K562 (cell line): ENCODE measurements at regions not wholly inside any gene's neighbourhood (a gene's known extent, or its start where the extent isn't known, plus 50 kb on each side); places are given as distances from the start of the nearest gene placed in this dataset.

Source experiments
- ATAC-seq: fragments of 200-7000 bp; cut with Tn5 transposase; 3 replicates; pipeline ENCODE4 v1.9.1; 2020; ENCODE audit warnings: moderate library complexity
- BruUV-seq: library from RNA; stranded (reverse); fragments of 400-500 nt; replicated peaks from 2 replicates; lab custom pipeline; 2021; lab: Mats Ljungman, UMichigan
- CTCF ChIA-PET: fragments of 300-600 bp; formaldehyde crosslinking; extraction: SDS; loops from one replicate; lab custom pipeline; 2021; ENCODE audit warnings: low intra/inter-chr PET ratio; lab: Yijun Ruan, JAX
- POLR2A ChIA-PET: fragments of 300-600, 350-650 bp; sonication (Branson Sonifier 250); formaldehyde crosslinking; extraction: SDS; loops from one replicate; lab custom pipeline; 2021; ENCODE audit warnings: antibody characterized with exemption, inconsistent platforms; lab: Yijun Ruan, JAX
- DNase-seq, 4 experiments: peaks; one replicate each; pipeline versions ENCODE4 v3.0.0 to v3.0.0-alpha.2; 2011 to 2018; ENCODE audit warnings: low spot score in 3 of 4, mixed read lengths in 3 of 4; ENCODE audit errors: extremely low read depth in 1 of 4
- FAIRE-seq: peaks from 2 replicates; lab custom pipeline; 2011; peaks lifted over from hg19 to GRCh38; lab: Jason Lieb, UNC
- H2AFZ ChIP-seq: 2 replicates; pipeline ENCODE4 v1.6.0; 2011; ENCODE audit warnings: low read depth, low read length, control low read depth, inconsistent platforms
- H3K27ac ChIP-seq: fragments of 200-600 bp; 3 replicates; pipeline ENCODE4 v1.8.0; 2011; ENCODE audit warnings: low read depth, mild to moderate bottlenecking, control low read depth, inconsistent platforms, low read length, moderate library complexity, mixed read lengths; ENCODE audit errors: extremely low read depth
- H3K27me3 ChIP-seq, 2 experiments: fragments of 300-600 bp in 1 of 2; 2 replicates in 1 of 2; 3 replicates in 1 of 2; pipeline versions ENCODE4 v1.6.0 to v1.8.0; 2011; ENCODE audit warnings: inconsistent platforms in 2 of 2, low read length in 2 of 2, mild to moderate bottlenecking in 1 of 2, mixed read lengths in 1 of 2, moderate library complexity in 1 of 2; ENCODE audit not compliant: control insufficient read depth in 2 of 2, insufficient read depth in 2 of 2
- H3K36me3 ChIP-seq: fragments of 300-600 bp; 3 replicates; pipeline ENCODE4 v1.8.0; 2011; ENCODE audit warnings: mild to moderate bottlenecking, low read length, inconsistent platforms; ENCODE audit not compliant: control insufficient read depth, insufficient read depth
- H3K4me1 ChIP-seq, 2 experiments: fragments of 200-600 bp in 1 of 2; replicated peaks in 1 of 2; 2 replicates in 1 of 2; 3 replicates in 1 of 2; pipeline versions ENCODE4 v1.5.1 to v1.8.0; 2011; ENCODE audit warnings: inconsistent platforms in 2 of 2, low read length in 2 of 2, mild to moderate bottlenecking in 1 of 2, mixed read lengths in 1 of 2, moderate library complexity in 1 of 2; ENCODE audit not compliant: control insufficient read depth in 2 of 2, insufficient read depth in 2 of 2
- H3K4me2 ChIP-seq: 2 replicates; pipeline ENCODE4 v1.6.1; 2011; ENCODE audit warnings: low read length, control low read depth, inconsistent platforms, mixed read lengths; ENCODE audit not compliant: insufficient read depth
- H3K4me3 ChIP-seq: fragments of 200-600 bp; sonication (generic), shearing (Covaris generic); 2 replicates; pipeline ENCODE4 v1.5.1; 2016; ENCODE audit warnings: control low read depth, inconsistent platforms
- H3K79me2 ChIP-seq: fragments of 200-600 bp; 3 replicates; pipeline ENCODE4 v1.8.0; 2011; ENCODE audit warnings: low read length, inconsistent platforms; ENCODE audit not compliant: control insufficient read depth, insufficient read depth
- H3K9ac ChIP-seq, 2 experiments: 2 replicates each; pipeline versions ENCODE4 v1.6.0 to v1.6.1; 2011; ENCODE audit warnings: low read depth in 2 of 2, low read length in 2 of 2, control low read depth in 1 of 2, inconsistent platforms in 1 of 2, mild to moderate bottlenecking in 1 of 2, mixed read lengths in 1 of 2; ENCODE audit not compliant: insufficient read depth in 1 of 2
- H3K9me1 ChIP-seq: one replicate; pipeline ENCODE4 v1.6.0; 2011; ENCODE audit warnings: inconsistent platforms, mild to moderate bottlenecking, low read length, moderate library complexity; ENCODE audit not compliant: control insufficient read depth, insufficient read depth
- H3K9me3 ChIP-seq: replicated peaks from 2 replicates; pipeline ENCODE4 v1.5.1; 2011; ENCODE audit warnings: low read depth, low read length, inconsistent platforms; ENCODE audit not compliant: control insufficient read depth, insufficient read depth
- H4K20me1 ChIP-seq: replicated peaks from 2 replicates; pipeline ENCODE4 v1.6.1; 2011; ENCODE audit warnings: low read length, inconsistent platforms, mixed read lengths; ENCODE audit not compliant: control insufficient read depth, insufficient read depth
- FOXA1 ChIP-seq: fragments of 450-650 bp; IDR thresholded peaks from 2 replicates; pipeline ENCODE4 v1.6.1; 2016; ENCODE audit warnings: mild to moderate bottlenecking, borderline replicate concordance
- RBM25 ChIP-seq: fragments of 200-400 bp; formaldehyde crosslinking; IDR thresholded peaks from 2 replicates; pipeline ENCODE4 v1.6.1; 2018; ENCODE audit warnings: low read length, low read depth, moderate library complexity; ENCODE audit not compliant: severe bottlenecking
- TOE1 ChIP-seq, 2 experiments: fragments of 450-650 bp in 1 of 2; sonication (generic) in 1 of 2; formaldehyde crosslinking in 1 of 2; IDR thresholded peaks; 2 replicates each; pipeline versions ENCODE4 v1.7.1 to v1.8.0; 2016 to 2022; ENCODE audit warnings: borderline replicate concordance in 2 of 2, mild to moderate bottlenecking in 2 of 2, antibody characterized with exemption in 1 of 2, inconsistent platforms in 1 of 2, low read depth in 1 of 2, missing genetic modification reagents in 1 of 2, moderate library complexity in 1 of 2
- ZBTB1 ChIP-seq: sonication (generic); formaldehyde crosslinking; IDR thresholded peaks from 2 replicates; pipeline ENCODE4 v1.8.1; 2023; ENCODE audit warnings: missing genetic modification reagents, low read depth, mild to moderate bottlenecking, borderline replicate concordance
- ZKSCAN1 ChIP-seq: fragments of 150-350 bp; IDR thresholded peaks from 2 replicates; pipeline ENCODE4 v1.6.1; 2016; ENCODE audit warnings: low read depth, low read length
- ZNF75A ChIP-seq: fragments of 450-650 bp; formaldehyde crosslinking; IDR thresholded peaks from 2 replicates; pipeline ENCODE4 v1.4.0; 2020; ENCODE audit warnings: mild to moderate bottlenecking
- WGBS: fragments of 100-300 bp; shearing (Covaris generic); methylation state at CpG from one replicate; pipeline ENCODE4 v1.1.6; 2016; ENCODE audit warnings: low coverage, mixed read lengths; ENCODE audit not compliant: insufficient coverage; ENCODE audit errors: missing lambda C conversion rate; 5-methylcytosine and 5-hydroxymethylcytosine counted together
- in situ Hi-C: fragments of 300-500 bp; cut with MboI; formaldehyde crosslinking; loops from 4 replicates; pipeline ENCODE4 v1.15.0; 2018; ENCODE audit warnings: inconsistent platforms, mixed read lengths
- intact Hi-C: fragments of 100-400 bp; cut with micrococcal nuclease; formaldehyde crosslinking; loops from 2 replicates; pipeline ENCODE4 v1.14.2; 2022
- TF ChIP-seq, protein P1 (sequence below): sonication (generic); formaldehyde crosslinking; IDR thresholded peaks from 2 replicates; pipeline ENCODE4 v1.8.0; 2022; ENCODE audit warnings: mild to moderate bottlenecking, missing genetic modification reagents

DNA sequence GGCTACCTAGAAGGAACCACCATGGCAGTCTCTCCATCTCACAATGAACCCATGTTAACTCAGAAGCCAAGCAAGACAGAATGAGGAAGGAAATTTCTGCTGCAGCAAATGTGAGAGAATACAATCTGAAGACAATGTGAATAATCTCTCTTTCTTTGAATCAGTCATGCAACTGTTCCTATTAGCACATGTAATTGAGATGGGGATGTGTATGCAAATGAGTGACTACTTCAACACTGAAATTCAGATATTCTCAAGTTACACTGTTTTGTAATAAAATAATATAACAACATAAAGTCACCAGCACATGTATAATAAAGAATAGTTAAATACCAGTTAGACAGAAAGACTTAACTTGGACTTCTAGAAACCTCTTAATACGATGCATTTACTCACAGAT lies 1200.6 kb upstream of the PIK3C3 start (continued):
- TF ChIP-seq ZNF75A (CRISPR knock-in tag) (no peak), ZBTB1 (CRISPR knock-in tag) (no peak), FOXA1 (no peak), RBM25 (no peak)
- TF ChIP-seq, protein P1, sequence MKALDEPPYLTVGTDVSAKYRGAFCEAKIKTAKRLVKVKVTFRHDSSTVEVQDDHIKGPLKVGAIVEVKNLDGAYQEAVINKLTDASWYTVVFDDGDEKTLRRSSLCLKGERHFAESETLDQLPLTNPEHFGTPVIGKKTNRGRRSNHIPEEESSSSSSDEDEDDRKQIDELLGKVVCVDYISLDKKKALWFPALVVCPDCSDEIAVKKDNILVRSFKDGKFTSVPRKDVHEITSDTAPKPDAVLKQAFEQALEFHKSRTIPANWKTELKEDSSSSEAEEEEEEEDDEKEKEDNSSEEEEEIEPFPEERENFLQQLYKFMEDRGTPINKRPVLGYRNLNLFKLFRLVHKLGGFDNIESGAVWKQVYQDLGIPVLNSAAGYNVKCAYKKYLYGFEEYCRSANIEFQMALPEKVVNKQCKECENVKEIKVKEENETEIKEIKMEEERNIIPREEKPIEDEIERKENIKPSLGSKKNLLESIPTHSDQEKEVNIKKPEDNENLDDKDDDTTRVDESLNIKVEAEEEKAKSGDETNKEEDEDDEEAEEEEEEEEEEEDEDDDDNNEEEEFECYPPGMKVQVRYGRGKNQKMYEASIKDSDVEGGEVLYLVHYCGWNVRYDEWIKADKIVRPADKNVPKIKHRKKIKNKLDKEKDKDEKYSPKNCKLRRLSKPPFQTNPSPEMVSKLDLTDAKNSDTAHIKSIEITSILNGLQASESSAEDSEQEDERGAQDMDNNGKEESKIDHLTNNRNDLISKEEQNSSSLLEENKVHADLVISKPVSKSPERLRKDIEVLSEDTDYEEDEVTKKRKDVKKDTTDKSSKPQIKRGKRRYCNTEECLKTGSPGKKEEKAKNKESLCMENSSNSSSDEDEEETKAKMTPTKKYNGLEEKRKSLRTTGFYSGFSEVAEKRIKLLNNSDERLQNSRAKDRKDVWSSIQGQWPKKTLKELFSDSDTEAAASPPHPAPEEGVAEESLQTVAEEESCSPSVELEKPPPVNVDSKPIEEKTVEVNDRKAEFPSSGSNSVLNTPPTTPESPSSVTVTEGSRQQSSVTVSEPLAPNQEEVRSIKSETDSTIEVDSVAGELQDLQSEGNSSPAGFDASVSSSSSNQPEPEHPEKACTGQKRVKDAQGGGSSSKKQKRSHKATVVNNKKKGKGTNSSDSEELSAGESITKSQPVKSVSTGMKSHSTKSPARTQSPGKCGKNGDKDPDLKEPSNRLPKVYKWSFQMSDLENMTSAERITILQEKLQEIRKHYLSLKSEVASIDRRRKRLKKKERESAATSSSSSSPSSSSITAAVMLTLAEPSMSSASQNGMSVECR (CRISPR knock-in tag): no peak

DNA sequence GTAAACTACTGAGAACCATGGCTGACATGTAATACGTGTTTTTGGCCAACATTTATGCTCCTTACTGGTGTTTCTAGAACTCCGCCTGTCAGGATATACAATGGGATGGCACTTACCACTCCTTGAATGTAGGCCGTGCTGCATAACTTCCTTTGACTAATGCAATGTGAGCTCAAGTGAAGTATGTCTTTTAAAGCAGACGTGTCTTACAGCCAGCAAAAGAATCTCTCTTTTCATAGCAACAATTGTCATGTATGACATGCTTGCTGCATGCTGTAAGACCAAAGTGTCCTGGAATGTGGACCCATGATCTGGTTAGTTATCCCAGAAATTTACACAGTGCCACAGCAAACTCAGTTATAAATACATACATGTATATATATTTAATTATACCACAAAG lies 1202.7 kb upstream of the PIK3C3 start:
- DNase-seq: no peak
- Histone ChIP-seq H3K27ac (no peak overlapping the region), H3K27me3 (no peaks in the 10 kb centered on the region), H3K9me1 (no peaks in the 10 kb centered on the region), H3K79me2 (no peaks in the 10 kb centered on the region), H2AFZ (no peak overlapping the region), H3K9ac (no peak overlapping the region), H3K36me3 (no peaks in the 10 kb centered on the region), H3K9me3 (no peaks in the 10 kb centered on the region), H3K4me2 (no peak overlapping the region), H3K4me1 (no peaks in the 10 kb centered on the region), H3K4me3 (no peak overlapping the region), H4K20me1 (no peaks in the 10 kb centered on the region)
- no peak for ATAC-seq
- intact Hi-C loops: no loop called here
- CTCF ChIA-PET: no interaction called here
- WGBS: 0% methylated on average over 4 of the region's 4 CpGs
- TF ChIP-seq ZKSCAN1 (no peak), TOE1 (IDR thresholded peaks at IDR 0.05; ENCODE audit: borderline replicate concordance) (no peak), TOE1 (CRISPR knock-in tag; IDR thresholded peaks at IDR 0.05; ENCODE audit: borderline replicate concordance, low read depth) (no peak)
- BruUV-seq: no TSS peak
- FAIRE-seq: no peak
- POLR2A ChIA-PET: no interaction called here
- in situ Hi-C loops: no loop called here
